HCT116 (cell line): ENCODE measurements at regions not wholly inside any gene's neighbourhood (a gene's known extent, or its start where the extent isn't known, plus 50 kb on each side); places are given as distances from the start of the nearest gene placed in this dataset.

ENCODE experiments used
- ATAC-seq: fragments of 200-7000 bp; cut with Tn5 transposase; 2 replicates; pipeline ENCODE4 v1.9.1; 2020; ENCODE audit warnings: mild to moderate bottlenecking, moderate library complexity
- BruUV-seq: library from RNA; stranded (reverse); fragments of 400-500 nt; replicated peaks from 2 replicates; lab custom pipeline; 2021; lab: Mats Ljungman, UMichigan
- CTCF ChIA-PET: fragments of 300-600 bp; sonication (Branson Sonifier 250); formaldehyde crosslinking; loops from one replicate; lab custom pipeline; 2021; ENCODE audit warnings: antibody characterized with exemption; lab: Charles Lee
- POLR2A ChIA-PET: fragments of 300-600, 350-600 bp; sonication (Branson Sonifier 250); formaldehyde crosslinking; loops from one replicate; lab custom pipeline; 2021; ENCODE audit warnings: antibody characterized with exemption; lab: Charles Lee
- RAD21 ChIA-PET, 2 experiments: fragments of 300-600 bp; sonication (Branson Sonifier 250); formaldehyde crosslinking; loops; one replicate each; lab custom pipeline; 2023; ENCODE audit warnings: low total read pairs in 2 of 2; ENCODE audit not compliant: uncharacterized antibody in 2 of 2, unreplicated experiment in 2 of 2, low non-redundant PET in 1 of 2; lab: Charles Lee
- DNase-seq: peaks from one replicate; pipeline ENCODE4 v3.0.0-alpha.2; 2010; ENCODE audit warnings: low read depth, low spot score
- H2AFZ ChIP-seq: fragments of 200-600 bp; shearing (Covaris generic), sonication (generic); 2 replicates; pipeline ENCODE4 v1.6.1; 2017; ENCODE audit warnings: low read depth, mixed run types, mixed read lengths, antibody characterized with exemption, low read length; ENCODE audit not compliant: poor library complexity, severe bottlenecking
- H3K27ac ChIP-seq: 2 replicates; pipeline ENCODE4 v1.5.1; 2012; ENCODE audit warnings: low read depth, low read length
- H3K27me3 ChIP-seq: fragments of 200-600 bp; sonication (generic); 2 replicates; pipeline ENCODE4 v1.6.1; 2016; ENCODE audit warnings: mixed run types, low read length, mixed read lengths; ENCODE audit not compliant: insufficient read depth
- H3K36me3 ChIP-seq, 2 experiments: fragments of 200-500 bp in 1 of 2; fragments of 200-600 bp in 1 of 2; sonication (Bioruptor generic) in 1 of 2; sonication (generic) in 1 of 2; 2 replicates each; pipeline versions ENCODE4 v1.5.1 to v1.6.1; 2014 to 2016; ENCODE audit warnings: low read length in 2 of 2, inconsistent platforms in 1 of 2, mixed read lengths in 1 of 2, mixed run types in 1 of 2; ENCODE audit not compliant: insufficient read depth in 2 of 2, control insufficient read depth in 1 of 2
- H3K4me1 ChIP-seq, 2 experiments: fragments of 200-600 bp in 1 of 2; sonication (generic) in 1 of 2; 2 replicates each; pipeline versions ENCODE4 v1.5.1 to v1.6.1; 2012 to 2017; ENCODE audit warnings: low read length in 2 of 2, inconsistent platforms in 1 of 2, mild to moderate bottlenecking in 1 of 2, mixed read lengths in 1 of 2, mixed run types in 1 of 2, moderate library complexity in 1 of 2; ENCODE audit not compliant: insufficient read depth in 2 of 2, control insufficient read depth in 1 of 2
- H3K4me2 ChIP-seq: fragments of 200-600 bp; sonication (generic); 2 replicates; pipeline ENCODE4 v1.6.1; 2017; ENCODE audit warnings: mixed run types, low read length, mixed read lengths
- H3K4me3 ChIP-seq, 2 experiments: fragments of 200-600 bp in 1 of 2; sonication (generic) in 1 of 2; replicated peaks in 1 of 2; 2 replicates each; pipeline ENCODE4 v1.5.1; 2011 to 2016; ENCODE audit warnings: low read length in 2 of 2, control low read depth in 1 of 2, low read depth in 1 of 2, mild to moderate bottlenecking in 1 of 2, mixed read lengths in 1 of 2, mixed run types in 1 of 2
- H3K79me2 ChIP-seq: fragments of 200-600 bp; sonication (generic); 2 replicates; pipeline ENCODE4 v1.6.1; 2017; ENCODE audit warnings: mild to moderate bottlenecking, mixed run types, low read length, moderate library complexity, mixed read lengths; ENCODE audit not compliant: insufficient read depth
- H3K9ac ChIP-seq: fragments of 200-600 bp; sonication (generic); 2 replicates; pipeline ENCODE4 v1.6.1; 2016; ENCODE audit warnings: low read length, mixed read lengths
- H3K9me2 ChIP-seq: fragments of 200-600 bp; sonication (generic), shearing (Covaris generic); 2 replicates; pipeline ENCODE4 v1.6.1; 2017; ENCODE audit warnings: mixed run types, mild to moderate bottlenecking, moderate library complexity; ENCODE audit not compliant: insufficient read depth
- H3K9me3 ChIP-seq, 2 experiments: fragments of 200-500 bp in 1 of 2; fragments of 200-600 bp in 1 of 2; sonication (Bioruptor generic) in 1 of 2; sonication (generic) in 1 of 2; 2 replicates each; pipeline ENCODE4 v1.6.1; 2014 to 2017; ENCODE audit warnings: low read length in 2 of 2, mixed read lengths in 2 of 2, inconsistent platforms in 1 of 2, low read depth in 1 of 2, mild to moderate bottlenecking in 1 of 2, mixed run types in 1 of 2, moderate library complexity in 1 of 2; ENCODE audit not compliant: control insufficient read depth in 1 of 2, insufficient read depth in 1 of 2
- H4K20me1 ChIP-seq: fragments of 200-600 bp; sonication (generic), shearing (Covaris generic); 2 replicates; pipeline ENCODE4 v1.6.1; 2017; ENCODE audit warnings: mixed run types, mild to moderate bottlenecking, moderate library complexity; ENCODE audit not compliant: insufficient read depth
- CBX3 ChIP-seq: IDR thresholded peaks from 2 replicates; pipeline ENCODE4 v1.6.1; 2012; ENCODE audit warnings: low read depth
- CEBPB ChIP-seq: IDR thresholded peaks from 2 replicates; pipeline ENCODE4 v1.6.1; 2012; ENCODE audit warnings: low read depth
- EGR1 ChIP-seq: IDR thresholded peaks from 2 replicates; pipeline ENCODE4 v1.6.1; 2012; ENCODE audit warnings: low read depth
- ELF1 ChIP-seq: IDR thresholded peaks from 2 replicates; pipeline ENCODE4 v1.6.1; 2012; ENCODE audit warnings: low read depth, borderline replicate concordance
- EZH2 ChIP-seq: fragments of 200-600 bp; sonication (generic); IDR thresholded peaks from 2 replicates; pipeline ENCODE4 v1.6.1; 2017; ENCODE audit warnings: antibody characterized with exemption, mixed run types
- EZH2phosphoT487 ChIP-seq: fragments of 200-600 bp; IDR thresholded peaks from 2 replicates; pipeline ENCODE4 v1.6.1; 2018; ENCODE audit warnings: antibody characterized with exemption, borderline replicate concordance
- FOSL1 ChIP-seq: IDR thresholded peaks from 2 replicates; pipeline ENCODE4 v1.6.1; 2012; ENCODE audit warnings: low read depth
- JUND ChIP-seq: IDR thresholded peaks from 2 replicates; pipeline ENCODE4 v1.6.1; 2012
- POLR2A ChIP-seq: IDR thresholded peaks from 2 replicates; pipeline ENCODE4 v1.7.0; 2011; ENCODE audit warnings: borderline replicate concordance; ENCODE audit not compliant: insufficient read depth, insufficient read length; ENCODE audit errors: extremely low read depth
- POLR2AphosphoS5 ChIP-seq: IDR thresholded peaks from 2 replicates; pipeline ENCODE4 v1.6.1; 2011; ENCODE audit warnings: mild to moderate bottlenecking, low read depth, low read length, moderate library complexity
- RAD21 ChIP-seq: IDR thresholded peaks from 2 replicates; pipeline ENCODE4 v1.6.1; 2012; ENCODE audit warnings: low read depth, mild to moderate bottlenecking
- SIN3A ChIP-seq: IDR thresholded peaks from 2 replicates; pipeline ENCODE4 v1.6.1; 2012; ENCODE audit warnings: low read depth
- SP1 ChIP-seq: IDR thresholded peaks from 2 replicates; pipeline ENCODE4 v1.6.1; 2012; ENCODE audit warnings: low read depth
- SRF ChIP-seq: IDR thresholded peaks from 2 replicates; pipeline ENCODE4 v1.6.1; 2012; ENCODE audit warnings: low read depth
- TCF7L2 ChIP-seq: IDR thresholded peaks from 2 replicates; pipeline ENCODE4 v1.7.0; 2011; ENCODE audit warnings: borderline replicate concordance, inconsistent platforms; ENCODE audit not compliant: insufficient read depth, insufficient read length; ENCODE audit errors: extremely low read depth
- YY1 ChIP-seq: IDR thresholded peaks from 2 replicates; pipeline ENCODE4 v1.6.1; 2011; ENCODE audit warnings: low read length, low read depth, moderate library complexity, mild to moderate bottlenecking; ENCODE audit not compliant: insufficient replicate concordance; ENCODE audit errors: extremely low read depth
- ZBTB33 ChIP-seq: IDR thresholded peaks from 2 replicates; pipeline ENCODE4 v1.6.1; 2011; ENCODE audit warnings: mild to moderate bottlenecking, low read length, moderate library complexity; ENCODE audit not compliant: insufficient replicate concordance; ENCODE audit errors: extremely low read depth
- intact Hi-C: fragments of 100-400 bp; cut with micrococcal nuclease; formaldehyde crosslinking; loops from 2 replicates; pipeline ENCODE4 v1.10.0; 2022

DNA sequence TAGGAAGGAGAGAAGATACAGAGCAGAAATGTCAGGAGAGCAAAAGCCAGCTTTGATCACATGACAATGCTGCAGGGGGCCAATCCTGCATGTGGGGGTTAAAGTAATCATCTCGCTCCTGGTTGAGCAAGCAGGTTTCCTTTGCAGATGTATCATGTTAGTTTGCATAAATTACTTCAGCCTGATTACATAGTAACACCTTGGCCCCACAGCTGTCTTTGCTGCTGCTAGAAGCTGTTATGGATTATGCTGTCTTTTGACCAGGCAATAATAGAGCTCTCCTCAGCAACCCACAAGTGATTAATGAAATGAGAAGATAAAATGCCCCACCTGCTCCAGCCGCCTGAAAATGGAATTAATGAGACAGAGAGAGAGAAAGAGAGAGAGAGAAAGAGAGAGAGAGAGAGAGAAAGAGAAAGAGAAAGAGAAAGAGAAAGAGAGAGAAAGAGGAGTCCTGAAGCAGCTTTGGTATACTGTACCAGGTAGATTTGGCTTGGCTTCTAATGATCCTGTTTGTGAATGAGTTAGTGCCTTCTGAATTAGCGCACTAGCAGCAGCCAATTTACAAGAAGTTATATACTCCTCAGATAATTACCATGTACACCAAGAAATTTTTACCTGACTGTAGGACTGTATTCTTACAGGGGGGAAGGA, 174.3 kb upstream of the RORB start:
- Histone ChIP-seq H3K79me2 (no peaks in the 10 kb centered on the region), H3K9ac (no peak overlapping the region), H3K9me3 (no peaks in the 10 kb centered on the region), H3K27ac (no peak overlapping the region), H3K4me2 (no peak overlapping the region), H3K4me3 (no peak overlapping the region), H3K36me3 (no peaks in the 10 kb centered on the region), H4K20me1 (no peaks in the 10 kb centered on the region), H3K4me1 (no peaks in the 10 kb centered on the region), H3K9me2 (no peaks in the 10 kb centered on the region), H2AFZ (no peak overlapping the region), H3K27me3 (no peaks in the 10 kb centered on the region)
- CTCF ChIA-PET = no interaction called here
- no TSS peak for BruUV-seq
- DNase-seq = no peak
- no peak for ATAC-seq
- RAD21 ChIA-PET = no interaction called here
- POLR2A ChIA-PET = no interaction called here
- intact Hi-C loops = no loop called here
- TF ChIP-seq SP1 (no peak), POLR2AphosphoS5 (no peak), SIN3A (no peak), FOSL1 (no peak), CBX3 (no peak), ZBTB33 (no peak), POLR2A (no peak), CEBPB (no peak), RAD21 (no peak), SRF (no peak), EZH2phosphoT487 (no peak), YY1 (no peak), TCF7L2 (no peak), ELF1 (no peak), EGR1 (no peak), JUND (no peak), EZH2 (no peak)
